B cell (primary cell): ENCODE measurements at regions not wholly inside any gene's neighbourhood (a gene's known extent, or its start where the extent isn't known, plus 50 kb on each side); places are given as distances from the start of the nearest gene placed in this dataset.

Experiments
- ATAC-seq: fragments of 200-7000 bp; cut with Tn5 transposase; one replicate; pipeline ENCODE4 v1.10.0; 2021; ENCODE audit warnings: low read depth, mild to moderate bottlenecking, moderate number of reproducible peaks, moderate library complexity
- CTCF ChIA-PET: fragments of 350-600 bp; sonication (Branson Sonifier 250); formaldehyde crosslinking; loops from one replicate; lab custom pipeline; 2021; ENCODE audit warnings: antibody characterized with exemption, inconsistent platforms; lab: Charles Lee
- POLR2A ChIA-PET: fragments of 350-600 bp; sonication (Branson Sonifier 250); formaldehyde crosslinking; loops from one replicate; lab custom pipeline; 2021; ENCODE audit warnings: antibody characterized with exemption; lab: Charles Lee
- DNase-seq: peaks from one replicate; pipeline ENCODE4 v3.0.0; 2013
- H2AFZ ChIP-seq: 2 replicates; pipeline ENCODE4 v1.6.1; 2012; ENCODE audit warnings: mild to moderate bottlenecking, low read depth, low read length; ENCODE audit not compliant: insufficient read depth, poor library complexity, severe bottlenecking
- H3K27ac ChIP-seq, 2 donors: 1 replicate in 1 of 2; 2 replicates in 1 of 2; pipeline ENCODE4 v1.5.1; 2012 to 2013; ENCODE audit warnings: low read length in 2 of 2, mild to moderate bottlenecking in 2 of 2, moderate library complexity in 1 of 2
- H3K27me3 ChIP-seq, 4 experiments: fragments of 200-600 bp in 1 of 4; sonication (generic) in 1 of 4; replicated peaks in 1 of 4; 1 replicate in 2 of 4; 2 replicates in 2 of 4; pipeline versions ENCODE4 v1.6.1 to v1.7.0; 2013 to 2016; ENCODE audit warnings: low read length in 3 of 4, mild to moderate bottlenecking in 2 of 4, mixed read lengths in 1 of 4, moderate library complexity in 1 of 4; ENCODE audit not compliant: insufficient read depth in 4 of 4, control insufficient read depth in 3 of 4; ENCODE audit errors: control extremely low read depth in 1 of 4
- H3K36me3 ChIP-seq, 2 experiments: replicated peaks in 1 of 2; 1 replicate in 1 of 2; 2 replicates in 1 of 2; pipeline versions ENCODE4 v1.6.1 to v1.7.1; 2013; ENCODE audit warnings: low read length in 1 of 2; ENCODE audit not compliant: insufficient read depth in 2 of 2, control insufficient read depth in 1 of 2; ENCODE audit errors: control extremely low read depth in 1 of 2, extremely low read depth in 1 of 2
- H3K4me1 ChIP-seq, 2 donors: fragments of 200-600 bp in 1 of 2; sonication (generic) in 1 of 2; 1 replicate in 1 of 2; 2 replicates in 1 of 2; pipeline versions ENCODE4 v1.5.1 to v1.6.1; 2013 to 2017; ENCODE audit warnings: low read length in 2 of 2; ENCODE audit not compliant: control insufficient read depth in 2 of 2, insufficient read depth in 2 of 2
- H3K4me2 ChIP-seq: replicated peaks from 2 replicates; pipeline ENCODE3; 2012; ENCODE audit warnings: mild to moderate bottlenecking, low read depth, low read length; ENCODE audit not compliant: poor library complexity, severe bottlenecking
- H3K4me3 ChIP-seq, 5 experiments: fragments of 200-600 bp in 1 of 5; sonication (generic) in 1 of 5; 1 replicate in 3 of 5; 2 replicates in 2 of 5; pipeline versions ENCODE4 v1.5.1 to v1.7.0; 2011 to 2016; ENCODE audit warnings: low read length in 4 of 5, mild to moderate bottlenecking in 4 of 5, low read depth in 2 of 5, control low read depth in 1 of 5, moderate library complexity in 1 of 5; ENCODE audit not compliant: insufficient read depth in 1 of 5; ENCODE audit errors: control extremely low read depth in 1 of 5, extremely low read depth in 1 of 5
- H3K79me2 ChIP-seq: fragments of 200-600 bp; sonication (generic); one replicate; pipeline ENCODE4 v1.6.0; 2016; ENCODE audit warnings: low read length; ENCODE audit not compliant: control insufficient read depth, insufficient read depth
- H3K9ac ChIP-seq: fragments of 200-600 bp; sonication (generic); 2 replicates; pipeline ENCODE4 v1.6.1; 2017; ENCODE audit warnings: mild to moderate bottlenecking, low read length, moderate library complexity
- H3K9me3 ChIP-seq, 3 donors: one replicate each; pipeline versions ENCODE4 v1.6.1 to v1.7.1; 2013; ENCODE audit warnings: low read length in 2 of 3; ENCODE audit not compliant: control insufficient read depth in 2 of 3, insufficient read depth in 1 of 3; ENCODE audit errors: control extremely low read depth in 1 of 3
- H4K20me1 ChIP-seq: 2 replicates; pipeline ENCODE4 v1.6.0; 2012; ENCODE audit warnings: mild to moderate bottlenecking, low read length; ENCODE audit not compliant: insufficient read depth, control insufficient read depth, poor library complexity, severe bottlenecking
- H3K27ac Mint-ChIP-seq: one replicate; pipeline ENCODE4 v1.8.0; 2021; ENCODE audit warnings: mixed read lengths
- H3K27me3 Mint-ChIP-seq: one replicate; pipeline ENCODE4 v1.8.0; 2021; ENCODE audit warnings: mixed read lengths
- H3K4me1 Mint-ChIP-seq: one replicate; pipeline ENCODE4 v1.8.0; 2021; ENCODE audit warnings: mixed read lengths
- H3K4me3 Mint-ChIP-seq: one replicate; pipeline ENCODE4 v1.8.0; 2021; ENCODE audit warnings: mixed read lengths
- H3K9me3 Mint-ChIP-seq: one replicate; pipeline ENCODE4 v1.8.0; 2022; ENCODE audit warnings: mixed read lengths; ENCODE audit not compliant: insufficient read depth
- EZH2 ChIP-seq: IDR thresholded peaks from 2 replicates; pipeline ENCODE4 v1.6.1; 2012; ENCODE audit warnings: borderline replicate concordance, low read depth, mild to moderate bottlenecking, moderate library complexity, low read length; ENCODE audit not compliant: insufficient read depth, poor library complexity, severe bottlenecking
- WGBS: methylation state at CpG from one replicate; pipeline ENCODE4 v1.1.5; 2013; ENCODE audit warnings: missing lambda C conversion rate; ENCODE audit not compliant: insufficient coverage; 5-methylcytosine and 5-hydroxymethylcytosine counted together
- intact Hi-C: fragments of 100-400 bp; cut with micrococcal nuclease; formaldehyde crosslinking; loops from one replicate; pipeline ENCODE4 v1.10.0; 2022
- TF ChIP-seq, protein P1 (sequence below): fragments of 200-600 bp; IDR thresholded peaks from one replicate; pipeline ENCODE4 v1.8.0; 2022; ENCODE audit warnings: antibody characterized with exemption, mild to moderate bottlenecking

DNA sequence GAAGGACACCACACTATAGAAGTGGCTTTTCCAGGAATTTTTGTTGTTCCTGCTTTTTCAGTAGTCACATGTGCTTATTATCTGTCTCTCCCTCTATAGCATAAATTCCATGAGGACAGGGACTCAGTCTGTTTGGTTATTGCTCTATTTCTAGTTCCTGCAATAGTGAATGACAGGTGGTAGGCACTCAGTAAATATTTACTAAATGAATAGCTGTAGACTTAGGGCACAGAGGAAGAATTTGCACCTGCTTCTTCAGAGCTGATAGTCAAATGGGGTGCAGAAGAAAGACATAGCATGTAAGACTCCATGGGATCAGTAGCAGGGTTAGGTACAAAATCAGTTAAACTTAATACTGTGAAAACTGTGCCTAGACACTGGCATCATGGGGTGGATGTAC is 580.2 kb downstream of the CCDC171 start:
- Mint-ChIP-seq H3K27ac (no peak overlapping the region), H3K9me3 (no peaks in the 10 kb centered on the region), H3K4me1 (no peaks in the 10 kb centered on the region), H3K4me3 (no peak overlapping the region), H3K27me3 (no peaks in the 10 kb centered on the region)
- H3K79me2 ChIP-seq, result no peaks in the 10 kb centered on the region
- ChIA-PET POLR2A (no interaction called here), CTCF (interaction anchor here (1.3 kb wide), 1 partner anchor 10 kb away, joined by 3 read pairs; no protein-coding TSS in a partner anchor)
- H4K20me1 ChIP-seq, result no peaks in the 10 kb centered on the region
- TF ChIP-seq, protein P1, sequence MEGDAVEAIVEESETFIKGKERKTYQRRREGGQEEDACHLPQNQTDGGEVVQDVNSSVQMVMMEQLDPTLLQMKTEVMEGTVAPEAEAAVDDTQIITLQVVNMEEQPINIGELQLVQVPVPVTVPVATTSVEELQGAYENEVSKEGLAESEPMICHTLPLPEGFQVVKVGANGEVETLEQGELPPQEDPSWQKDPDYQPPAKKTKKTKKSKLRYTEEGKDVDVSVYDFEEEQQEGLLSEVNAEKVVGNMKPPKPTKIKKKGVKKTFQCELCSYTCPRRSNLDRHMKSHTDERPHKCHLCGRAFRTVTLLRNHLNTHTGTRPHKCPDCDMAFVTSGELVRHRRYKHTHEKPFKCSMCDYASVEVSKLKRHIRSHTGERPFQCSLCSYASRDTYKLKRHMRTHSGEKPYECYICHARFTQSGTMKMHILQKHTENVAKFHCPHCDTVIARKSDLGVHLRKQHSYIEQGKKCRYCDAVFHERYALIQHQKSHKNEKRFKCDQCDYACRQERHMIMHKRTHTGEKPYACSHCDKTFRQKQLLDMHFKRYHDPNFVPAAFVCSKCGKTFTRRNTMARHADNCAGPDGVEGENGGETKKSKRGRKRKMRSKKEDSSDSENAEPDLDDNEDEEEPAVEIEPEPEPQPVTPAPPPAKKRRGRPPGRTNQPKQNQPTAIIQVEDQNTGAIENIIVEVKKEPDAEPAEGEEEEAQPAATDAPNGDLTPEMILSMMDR, result no peak
- no peak for TF ChIP-seq EZH2
- no peak overlapping the region for H3K4me3 ChIP-seq
- H3K27me3 ChIP-seq, result no peaks in the 10 kb centered on the region
- ATAC-seq, result no peak
- no peaks in the 10 kb centered on the region for H3K36me3 ChIP-seq
- no peak overlapping the region for H2AFZ ChIP-seq
- H3K4me1 ChIP-seq, result no peaks in the 10 kb centered on the region
- no peak for DNase-seq
- H3K4me2 ChIP-seq, result no peak overlapping the region
- H3K27ac ChIP-seq, result no peak overlapping the region
- peaks cover 0 to 20% (median 0%) of the 10 kb centered on the region in 3 donors for H3K9me3 ChIP-seq
- no peak overlapping the region for H3K9ac ChIP-seq
- intact Hi-C loops, result no loop called here

DNA sequence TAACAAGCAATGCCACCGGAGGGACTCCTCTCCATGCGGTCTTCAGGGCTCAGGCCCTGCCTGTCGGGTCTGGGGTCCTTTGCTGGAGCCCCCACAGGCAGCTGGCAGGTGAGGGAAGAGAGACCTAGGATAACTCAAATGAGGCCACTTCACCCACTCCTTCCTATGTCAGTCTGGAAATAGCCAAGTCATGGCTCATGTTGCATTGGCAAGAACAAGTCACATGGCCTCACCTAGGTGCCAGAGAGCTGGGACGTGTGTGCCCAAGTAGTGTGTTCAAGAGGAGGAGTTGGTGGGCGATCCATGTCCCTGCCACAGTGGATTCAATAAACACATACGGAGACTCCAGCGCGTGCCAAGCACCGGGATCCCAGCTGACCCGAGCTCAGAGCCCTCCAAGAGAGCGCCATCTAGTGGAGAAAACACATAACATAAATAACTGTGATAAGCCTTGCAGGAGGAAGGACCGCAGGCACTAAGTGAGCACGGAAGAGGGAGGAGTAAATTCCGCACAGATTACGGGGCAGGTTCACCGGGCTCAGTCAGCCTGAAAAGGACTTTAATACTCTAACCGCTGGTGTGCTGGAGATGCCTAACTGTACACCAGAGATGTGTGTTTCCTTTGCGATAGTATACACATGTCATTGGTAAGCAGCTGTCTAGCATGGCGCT is 580.8 kb downstream of the CCDC171 start:
- no peak overlapping the region for H3K4me3 Mint-ChIP-seq
- Histone ChIP-seq H3K4me3 (no peak overlapping the region), H3K9me3 (peaks cover 0 to 16% (median 0%) of the 10 kb centered on the region in 3 donors), H3K36me3 (no peaks in the 10 kb centered on the region), H3K4me1 (no peaks in the 10 kb centered on the region), H4K20me1 (no peaks in the 10 kb centered on the region), H3K4me2 (no peak overlapping the region), H3K9ac (no peak overlapping the region), H3K79me2 (no peaks in the 10 kb centered on the region), H3K27ac (no peak overlapping the region), H3K27me3 (no peaks in the 10 kb centered on the region), H2AFZ (no peak overlapping the region)
- H3K27me3 Mint-ChIP-seq, result no peaks in the 10 kb centered on the region
- no peak overlapping the region for H3K27ac Mint-ChIP-seq
- ChIA-PET POLR2A (no interaction called here), CTCF (interaction anchor here (1.3 kb wide), 1 partner anchor 9 kb away, joined by 3 read pairs; no protein-coding TSS in a partner anchor)
- DNase-seq, result peak; percentile 5
- intact Hi-C loops, result no loop called here
- WGBS, result 37% methylated on average over 10 of the region's 19 CpGs
- no peaks in the 10 kb centered on the region for H3K4me1 Mint-ChIP-seq
- ATAC-seq, result no peak
- TF ChIP-seq EZH2, result no peak
- TF ChIP-seq, protein P1, result peak; percentile 31
- H3K9me3 Mint-ChIP-seq, result no peaks in the 10 kb centered on the region
